ENCODE measurements at regions not wholly inside any gene's neighbourhood (a gene's known extent, or its start where the extent isn't known, plus 50 kb on each side); places are given as distances from the start of the nearest gene placed in this dataset.

DNA sequence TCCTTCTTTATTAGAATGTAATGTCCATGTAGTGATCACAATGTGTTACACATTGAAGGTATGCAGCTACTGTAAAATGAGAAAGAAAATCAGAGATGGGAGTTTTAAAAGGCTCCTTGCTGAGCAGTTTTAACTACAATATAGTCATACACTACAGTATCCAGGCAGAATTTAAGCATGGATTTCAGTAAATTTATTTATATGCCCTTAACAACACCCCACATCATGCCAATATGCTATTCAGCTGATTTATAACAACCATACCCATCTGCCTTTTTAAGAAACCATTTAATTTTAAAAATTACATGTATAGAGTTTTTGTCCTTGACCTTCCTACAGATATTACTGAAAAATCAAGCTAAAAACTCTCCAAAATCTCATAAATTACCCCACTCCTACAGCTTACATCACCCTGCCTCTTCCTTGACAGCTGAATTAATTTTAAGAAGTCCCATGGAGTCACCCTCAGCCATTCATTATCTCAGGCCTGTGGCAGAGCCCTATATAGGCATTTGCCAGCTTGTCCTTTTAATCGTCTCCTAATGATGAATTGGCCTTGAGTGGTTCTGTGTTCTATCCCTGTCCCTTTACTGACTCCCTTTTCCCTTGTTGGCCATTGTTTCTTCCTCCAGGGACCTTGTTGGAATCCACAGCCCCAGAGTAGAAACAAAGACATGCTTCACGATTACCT is 797.6 kb upstream of the ARRDC4 start:
- DNase-seq: no peak

DNA sequence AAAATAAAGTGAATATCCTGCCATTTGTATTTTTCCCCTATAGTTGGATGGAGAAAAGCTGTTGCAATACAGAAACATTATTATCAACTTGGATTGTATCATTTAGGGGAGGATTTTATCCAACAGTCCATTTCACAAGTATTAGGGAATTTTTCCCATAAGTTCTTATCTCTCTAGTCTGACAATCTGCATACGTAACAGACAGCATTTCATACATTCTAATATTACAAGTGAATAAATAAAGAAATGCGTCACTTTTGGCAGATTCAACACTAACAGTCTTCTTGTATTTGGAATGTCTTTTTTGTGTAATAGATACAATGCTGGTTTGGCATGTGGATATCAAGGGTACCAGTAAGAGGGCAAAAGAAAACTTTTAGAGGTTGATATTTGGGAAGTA is 795.3 kb upstream of the ARRDC4 start:
- no peak for DNase-seq

DNA sequence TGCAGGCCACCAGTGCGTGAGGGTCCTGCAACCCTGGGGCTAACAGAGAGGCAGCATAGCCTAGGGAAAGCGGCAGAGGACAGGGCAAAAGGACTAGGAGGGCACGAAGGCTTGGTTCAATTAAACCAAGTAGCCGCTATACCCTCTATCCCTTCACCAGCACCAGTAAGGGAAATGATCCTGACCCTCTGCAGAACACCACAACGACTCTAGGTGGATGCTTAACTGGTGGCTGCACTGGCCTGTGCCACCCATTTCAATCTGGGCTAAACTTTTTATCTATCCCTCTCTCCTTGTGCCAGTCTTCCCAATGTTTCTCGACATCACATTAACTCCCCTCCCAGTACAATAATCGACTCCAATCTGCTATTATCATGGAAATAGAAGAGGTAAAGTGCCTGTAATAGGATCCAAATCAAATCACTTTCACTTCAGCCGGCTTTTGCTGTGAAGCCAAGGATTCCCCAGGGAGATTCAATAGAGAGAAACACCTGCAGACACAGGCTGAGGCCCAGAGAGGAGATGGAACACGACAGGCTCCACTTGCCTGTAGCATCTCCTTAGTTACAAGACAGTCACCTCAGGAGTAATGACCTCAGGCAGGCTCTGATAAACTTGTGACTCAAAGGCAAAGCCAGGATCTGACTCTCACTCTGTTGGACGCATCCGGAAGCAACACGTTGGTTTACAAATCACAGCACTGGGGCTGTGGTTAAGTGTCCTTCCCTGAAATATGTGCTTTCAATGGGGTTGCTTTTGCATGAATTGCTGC is 791.6 kb upstream of the ARRDC4 start:
- DNase-seq: no peak

- DNase-seq: no peak
Measured at GRCh38 chr15:97171556-97171955, 788.9 kb upstream of the ARRDC4 start.

GRCh38 chr15:97174886-97175540 is 785.5 kb upstream of the ARRDC4 start:
- no peak for DNase-seq

- no peak for DNase-seq
Measured at GRCh38 chr15:97177151-97177577, 783.3 kb upstream of the ARRDC4 start.

GRCh38 chr15:97182581-97182980 is 777.9 kb upstream of the ARRDC4 start:
- no peak for DNase-seq

- DNase-seq: no peak
Measured at GRCh38 chr15:97189162-97189780, 771.2 kb upstream of the ARRDC4 start.

- no peak for DNase-seq
Measured at GRCh38 chr15:97194750-97195149, 765.8 kb upstream of the ARRDC4 start.

- no peak for DNase-seq
Measured at GRCh38 chr15:97196048-97197014, 764.2 kb upstream of the ARRDC4 start.

GRCh38 chr15:97199393-97200051 is 761.0 kb upstream of the ARRDC4 start:
- no peak for DNase-seq

DNA sequence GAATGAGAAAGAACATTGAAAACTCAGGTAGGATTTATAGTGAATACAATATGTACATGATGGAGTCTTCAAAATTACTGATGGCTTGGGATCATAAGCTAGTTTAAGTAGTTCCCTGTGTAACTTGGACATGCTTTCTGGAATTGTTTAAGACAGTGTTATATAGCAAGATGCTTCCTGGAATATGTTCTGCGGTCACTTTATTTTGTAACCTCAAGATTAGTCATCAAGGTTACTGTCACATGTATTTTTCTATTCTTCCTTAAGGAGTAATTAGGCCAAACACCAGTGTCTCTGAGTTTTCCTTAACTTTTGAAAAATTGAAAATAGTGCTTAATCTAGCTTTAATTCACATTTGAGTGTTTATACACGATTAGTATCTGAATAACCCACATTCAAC is 760.3 kb upstream of the ARRDC4 start:
- DNase-seq: no peak

DNA sequence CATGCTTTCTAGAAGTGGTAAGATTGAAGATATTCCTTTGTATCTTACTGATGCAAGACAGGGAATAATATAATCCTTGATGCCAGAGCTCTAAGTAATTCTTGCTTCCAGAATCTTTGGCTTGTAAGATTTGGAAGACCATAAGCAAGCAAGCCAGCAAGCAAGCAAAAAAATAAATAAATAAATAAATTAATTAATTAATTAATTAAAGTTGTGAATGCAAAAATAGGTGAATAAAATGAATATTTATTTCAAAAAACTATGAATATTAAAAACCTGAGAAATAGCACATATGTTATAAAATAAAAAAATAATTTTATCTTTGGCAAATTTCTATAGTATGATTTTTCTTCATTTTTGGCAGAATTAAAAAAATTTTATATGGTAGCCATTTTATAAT is 750.2 kb upstream of the ARRDC4 start:
- no peak for DNase-seq

GRCh38 chr15:97215629-97216028 is 744.9 kb upstream of the ARRDC4 start:
- no peak for DNase-seq

DNA sequence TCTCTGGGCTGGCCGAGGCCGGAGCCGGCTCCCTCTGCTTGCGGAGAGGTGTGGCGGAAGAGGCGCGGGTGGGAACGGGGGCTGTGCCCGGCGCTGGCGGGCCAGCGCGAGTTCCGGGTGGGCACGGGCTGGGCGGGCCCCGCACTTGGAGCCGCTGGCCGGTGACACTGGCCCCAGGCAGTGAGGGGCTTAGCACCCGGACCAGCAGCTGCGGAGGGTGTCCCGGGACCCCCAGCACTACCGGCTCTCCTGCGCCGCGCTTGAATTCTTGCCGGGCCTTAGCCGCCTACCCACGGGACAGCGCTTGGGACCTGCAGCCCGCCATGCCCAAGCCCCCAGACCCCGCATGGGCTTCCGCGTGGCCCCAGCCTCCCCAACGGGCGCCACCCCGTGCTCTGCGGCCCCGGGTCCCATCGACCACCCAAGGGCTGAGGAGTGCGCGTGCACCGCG is 736.3 kb upstream of the ARRDC4 start:
- DNase-seq: no peak

DNA sequence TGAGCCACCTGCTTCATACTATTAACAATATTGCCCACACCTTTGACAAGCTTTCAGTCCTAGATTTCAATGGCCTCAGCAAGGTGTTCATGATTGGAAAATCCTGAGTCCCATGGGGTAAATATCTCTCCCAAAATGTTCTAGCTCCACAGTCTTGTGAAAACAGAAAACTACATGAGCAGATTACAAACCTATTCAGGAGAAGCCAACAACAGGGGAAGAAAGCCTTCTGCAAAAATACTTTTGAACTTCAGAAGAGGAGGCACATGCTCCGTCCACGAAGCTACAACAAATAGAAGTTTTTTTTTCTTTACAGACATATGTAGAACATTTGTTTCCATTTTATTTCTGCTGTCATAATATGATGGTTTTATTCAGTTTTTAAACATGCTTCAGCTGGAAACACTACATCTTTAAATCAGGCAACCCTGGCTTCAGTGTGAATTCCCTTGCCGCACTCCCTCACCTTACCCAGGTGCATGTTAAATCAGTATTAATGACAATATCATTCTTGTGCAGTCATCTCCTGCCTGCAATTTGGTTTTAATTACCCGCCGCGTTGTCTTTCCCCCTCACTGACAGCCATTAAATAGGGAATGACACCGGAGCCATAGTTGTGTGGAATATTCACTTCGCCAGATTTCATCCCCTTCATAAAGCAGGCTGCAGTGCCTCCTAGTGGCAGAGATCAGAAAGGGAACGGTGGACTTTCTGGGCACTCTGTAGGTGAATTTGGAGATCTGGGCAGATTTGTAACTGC is 725.5 kb upstream of the ARRDC4 start:
- peak in 30 of 51 donors; percentile 0 to 49 (median 14) for DNase-seq

- DNase-seq: no peak
Measured at GRCh38 chr15:97235611-97235985, 724.9 kb upstream of the ARRDC4 start.

DNA sequence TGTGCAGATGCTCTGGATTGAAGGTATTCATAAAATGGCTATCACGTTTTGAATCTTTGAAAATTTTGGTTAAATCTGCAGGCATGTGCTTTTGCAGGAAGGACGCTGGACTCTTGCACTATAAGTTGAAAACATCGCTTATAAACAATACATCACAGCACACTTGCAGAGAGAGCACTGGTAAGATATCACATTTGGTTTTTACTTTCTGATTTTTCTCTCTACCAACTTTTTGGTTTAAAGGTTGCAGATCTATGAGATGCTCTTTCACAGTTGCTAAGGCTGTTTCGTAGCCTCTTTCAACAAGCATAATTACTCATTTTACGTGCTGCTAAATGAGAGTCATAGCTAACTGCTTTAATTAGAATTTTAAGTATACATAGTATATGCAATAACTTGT is 724.4 kb upstream of the ARRDC4 start:
- DNase-seq: no peak

DNA sequence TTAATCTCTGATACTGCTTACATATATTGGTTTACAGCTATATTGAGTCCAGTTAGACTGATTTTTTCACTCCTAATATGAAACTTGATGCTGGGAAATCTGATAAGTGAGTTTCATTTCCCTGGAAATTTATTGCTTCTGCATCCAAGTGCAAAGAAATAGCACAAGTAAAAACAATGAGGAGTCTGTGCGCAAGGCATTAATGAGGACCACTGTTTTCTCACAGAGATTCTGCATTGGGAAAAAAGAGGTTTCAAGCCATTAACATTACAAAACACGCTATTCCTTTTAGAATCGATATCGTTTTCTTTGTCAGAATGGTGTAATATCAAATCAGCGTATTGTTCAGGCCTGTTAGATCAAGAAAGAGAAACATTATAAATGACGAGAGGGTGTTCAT is 723.3 kb upstream of the ARRDC4 start:
- no peak for DNase-seq

DNA sequence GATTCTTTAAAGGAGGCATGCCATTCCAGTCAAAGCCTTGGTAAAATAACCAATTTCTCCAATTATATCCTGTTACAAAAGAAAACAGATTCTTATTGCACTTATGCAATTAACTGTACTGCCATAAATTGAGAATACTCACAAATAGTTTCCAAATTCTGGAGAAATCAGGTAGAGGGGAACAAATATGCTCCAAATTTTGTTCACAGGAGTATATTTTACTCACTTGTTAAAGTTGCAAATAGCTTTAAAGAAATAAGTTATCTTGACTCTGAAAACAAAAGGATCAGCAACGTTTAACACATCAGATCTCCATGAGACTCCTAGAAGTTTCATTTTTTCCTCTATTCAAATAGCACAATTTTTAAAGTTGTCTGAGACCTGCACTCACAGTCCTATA is 712.1 kb upstream of the ARRDC4 start:
- DNase-seq: no peak
